HepG2 (cell line): ENCODE measurements at regions not wholly inside any gene's neighbourhood (a gene's known extent, or its start where the extent isn't known, plus 50 kb on each side); places are given as distances from the start of the nearest gene placed in this dataset.

Experiments used
- ATAC-seq: fragments of 200-7000 bp; cut with Tn5 transposase; 3 replicates; pipeline ENCODE4 v1.9.1; 2020; ENCODE audit warnings: mild to moderate bottlenecking, moderate library complexity
- BruUV-seq: library from RNA; stranded (reverse); fragments of 400-500 nt; replicated peaks from 2 replicates; lab custom pipeline; 2021; lab: Mats Ljungman, UMichigan
- CTCF ChIA-PET: fragments of 300-600 bp; formaldehyde crosslinking; extraction: SDS; loops from one replicate; lab custom pipeline; 2021; ENCODE audit warnings: low total read pairs, inconsistent platforms, low intra/inter-chr PET ratio; lab: Yijun Ruan, JAX
- POLR2A ChIA-PET: fragments of 350-600 bp; sonication (Branson Sonifier 250); formaldehyde crosslinking; loops from one replicate; lab custom pipeline; 2020; ENCODE audit warnings: antibody characterized with exemption, inconsistent platforms; lab: Yijun Ruan, JAX
- DNase-seq: peaks from one replicate; pipeline ENCODE4 v3.0.0-alpha.2; 2015; ENCODE audit warnings: low spot score
- FAIRE-seq: peaks from 3 replicates; lab custom pipeline; 2011; peaks lifted over from hg19 to GRCh38; lab: Jason Lieb, UNC
- H2AFZ ChIP-seq: one replicate; pipeline ENCODE4 v1.6.1; 2011; ENCODE audit warnings: low read length, inconsistent platforms
- H3K27ac ChIP-seq: fragments of 300-600 bp; 3 replicates; pipeline ENCODE4 v1.8.0; 2011; ENCODE audit warnings: mixed run types, mild to moderate bottlenecking, mixed read lengths, low read length, inconsistent platforms; ENCODE audit not compliant: insufficient read depth; ENCODE audit errors: extremely low read length
- H3K27me3 ChIP-seq, 2 experiments: fragments of 200-600 bp in 1 of 2; 2 replicates in 1 of 2; 3 replicates in 1 of 2; pipeline versions ENCODE4 v1.6.0 to v1.8.0; 2011; ENCODE audit warnings: low read length in 2 of 2, mild to moderate bottlenecking in 2 of 2, moderate library complexity in 2 of 2, inconsistent platforms in 1 of 2; ENCODE audit not compliant: insufficient read depth in 2 of 2, control insufficient read depth in 1 of 2
- H3K36me3 ChIP-seq, 2 experiments: fragments of 200-600 bp in 1 of 2; replicated peaks in 1 of 2; 2 replicates in 1 of 2; 3 replicates in 1 of 2; pipeline versions ENCODE4 v1.5.1 to v1.8.0; 2011; ENCODE audit warnings: low read length in 2 of 2, inconsistent platforms in 1 of 2; ENCODE audit not compliant: insufficient read depth in 2 of 2, control insufficient read depth in 1 of 2
- H3K4me1 ChIP-seq: 2 replicates; pipeline ENCODE4 v1.5.1; 2012; ENCODE audit warnings: low read length, inconsistent platforms; ENCODE audit not compliant: insufficient read depth
- H3K4me2 ChIP-seq: 2 replicates; pipeline ENCODE4 v1.6.0; 2011; ENCODE audit warnings: low read depth, low read length, inconsistent platforms
- H3K4me3 ChIP-seq, 3 experiments: fragments of 200-600 bp in 1 of 3; sonication (generic), shearing (Covaris generic) in 1 of 3; replicated peaks in 1 of 3; 2 replicates each; pipeline ENCODE4 v1.5.1; 2011 to 2016; ENCODE audit warnings: low read length in 3 of 3, inconsistent platforms in 2 of 3, low read depth in 2 of 3, mild to moderate bottlenecking in 2 of 3, control low read depth in 1 of 3, mixed read lengths in 1 of 3; ENCODE audit not compliant: insufficient read depth in 1 of 3
- H3K79me2 ChIP-seq: one replicate; pipeline ENCODE4 v1.6.1; 2011; ENCODE audit warnings: low read length, inconsistent platforms; ENCODE audit not compliant: insufficient read depth
- H3K9ac ChIP-seq: 2 replicates; pipeline ENCODE4 v1.6.0; 2011; ENCODE audit warnings: mild to moderate bottlenecking, low read depth, low read length, inconsistent platforms; ENCODE audit not compliant: insufficient read depth
- H3K9me3 ChIP-seq: 2 replicates; pipeline ENCODE4 v1.5.1; 2012; ENCODE audit warnings: mild to moderate bottlenecking, low read length
- H4K20me1 ChIP-seq: 2 replicates; pipeline ENCODE4 v1.6.0; 2011; ENCODE audit warnings: inconsistent platforms, mild to moderate bottlenecking, low read length, moderate library complexity; ENCODE audit not compliant: insufficient read depth
- ARID2 ChIP-seq: sonication (generic); formaldehyde crosslinking; IDR thresholded peaks from 2 replicates; pipeline ENCODE4 v1.8.1; 2022; ENCODE audit warnings: mild to moderate bottlenecking, missing genetic modification reagents, borderline replicate concordance
- ATM ChIP-seq: fragments of 450-650 bp; IDR thresholded peaks from 2 replicates; pipeline ENCODE4 v1.7.1; 2017; ENCODE audit warnings: mild to moderate bottlenecking, borderline replicate concordance
- CENPT ChIP-seq: sonication (generic); formaldehyde crosslinking; IDR thresholded peaks from 2 replicates; pipeline ENCODE4 v1.8.0; 2022; ENCODE audit warnings: low read depth, mild to moderate bottlenecking, moderate library complexity, missing genetic modification reagents
- GLI4 ChIP-seq: sonication (generic); formaldehyde crosslinking; IDR thresholded peaks from 2 replicates; pipeline ENCODE4 v1.5.1; 2020; ENCODE audit warnings: missing genetic modification reagents, mild to moderate bottlenecking, moderate library complexity, borderline replicate concordance
- HOXA3 ChIP-seq: sonication (generic); formaldehyde crosslinking; IDR thresholded peaks from 2 replicates; pipeline ENCODE4 v1.5.0; 2020; ENCODE audit warnings: missing genetic modification reagents
- KAT8 ChIP-seq: IDR thresholded peaks from 2 replicates; pipeline ENCODE4 v1.6.1; 2016; ENCODE audit warnings: missing genetic modification reagents, missing compliant biosample characterization
- NR1H2 ChIP-seq: sonication (generic); formaldehyde crosslinking; IDR thresholded peaks from 2 replicates; pipeline ENCODE4 v1.8.1; 2022; ENCODE audit warnings: low read depth, missing genetic modification reagents, borderline replicate concordance
- SIN3B ChIP-seq: fragments of 150-350 bp; IDR thresholded peaks from 2 replicates; pipeline ENCODE4 v1.6.1; 2014; ENCODE audit warnings: low read length
- SP4 ChIP-seq: sonication (generic); formaldehyde crosslinking; IDR thresholded peaks from 2 replicates; pipeline ENCODE4 v1.8.1; 2023; ENCODE audit warnings: mild to moderate bottlenecking, missing genetic modification reagents
- SRSF9 ChIP-seq: fragments of 200-400 bp; formaldehyde crosslinking; IDR thresholded peaks from 2 replicates; pipeline ENCODE4 v1.6.1; 2018; ENCODE audit warnings: borderline replicate concordance, mild to moderate bottlenecking, low read depth, low read length; ENCODE audit not compliant: insufficient read depth, poor library complexity, severe bottlenecking
- TBX3 ChIP-seq: fragments of 450-650 bp; IDR thresholded peaks from 2 replicates; pipeline ENCODE4 v1.6.1; 2017; ENCODE audit warnings: antibody characterized with exemption, mild to moderate bottlenecking, inconsistent platforms, borderline replicate concordance
- ZBTB8A ChIP-seq: sonication (generic); formaldehyde crosslinking; IDR thresholded peaks from 2 replicates; pipeline ENCODE4 v1.4.0; 2020; ENCODE audit warnings: mild to moderate bottlenecking, low read depth, missing genetic modification reagents, borderline replicate concordance
- ZFP1 ChIP-seq: IDR thresholded peaks from 2 replicates; pipeline ENCODE4 v1.6.1; 2016
- ZNF530 ChIP-seq: sonication (generic); formaldehyde crosslinking; IDR thresholded peaks from 2 replicates; pipeline ENCODE4 v1.5.0; 2020; ENCODE audit warnings: low read depth, mild to moderate bottlenecking, missing genetic modification reagents
- ZNF557 ChIP-seq: sonication (generic); formaldehyde crosslinking; IDR thresholded peaks from 2 replicates; pipeline ENCODE4 v1.4.0; 2020; ENCODE audit warnings: missing genetic modification reagents
- ZNF567 ChIP-seq: sonication (generic); formaldehyde crosslinking; IDR thresholded peaks from 2 replicates; pipeline ENCODE4 v1.8.1; 2023; ENCODE audit warnings: mild to moderate bottlenecking, missing genetic modification reagents, borderline replicate concordance
- ZNF574 ChIP-seq: sonication (generic); formaldehyde crosslinking; IDR thresholded peaks from 2 replicates; pipeline ENCODE4 v1.4.0; 2020; ENCODE audit warnings: missing genetic modification reagents
- ZNF619 ChIP-seq: sonication (generic); formaldehyde crosslinking; IDR thresholded peaks from 2 replicates; pipeline ENCODE4 v1.4.0; 2020; ENCODE audit warnings: mild to moderate bottlenecking, missing genetic modification reagents
- ZNF672 ChIP-seq: sonication (generic); formaldehyde crosslinking; IDR thresholded peaks from 2 replicates; pipeline ENCODE4 v1.8.1; 2022; ENCODE audit warnings: missing genetic modification reagents
- WGBS: methylation state at CpG from one replicate; pipeline ENCODE4 v1.1.6; 2017; ENCODE audit warnings: low lambda C conversion rate; 5-methylcytosine and 5-hydroxymethylcytosine counted together
- in situ Hi-C: cut with HindIII; loops from 2 replicates; pipeline ENCODE4 v1.10.0; 2017; ENCODE audit warnings: low pct_unique_long_range_greater_than_20kb; ENCODE audit not compliant: extremely low pct_ligation_motif_present
- intact Hi-C: fragments of 100-400 bp; cut with micrococcal nuclease; formaldehyde crosslinking; loops from one replicate; pipeline ENCODE4 v1.10.0; 2022; ENCODE audit not compliant: unreplicated experiment

GRCh38 chr5:133796186-133796585 lies 172.2 kb downstream of the C5orf15 start:
- H3K9ac ChIP-seq, result no peak overlapping the region
- intact Hi-C loops (no loop called here), in situ Hi-C loops (no loop called here)
- no peaks in the 10 kb centered on the region for H3K9me3 ChIP-seq
- peaks cover 0 to 17% of the 10 kb centered on the region in 2 experiments; a peak in 2 of 5 replicates for H3K27me3 ChIP-seq
- no peak overlapping the region for H3K4me3 ChIP-seq
- ATAC-seq (no peak), FAIRE-seq (no peak), DNase-seq (no peak)
- H3K79me2 ChIP-seq, result no peaks in the 10 kb centered on the region
- POLR2A ChIA-PET, result no interaction called here
- CTCF ChIA-PET, result no interaction called here
- no peaks in the 10 kb centered on the region for H4K20me1 ChIP-seq
- TF ChIP-seq NR1H2 (CRISPR knock-in tag) (no peak), ZBTB8A (CRISPR knock-in tag) (no peak), TBX3 (no peak), HOXA3 (CRISPR knock-in tag) (no peak), KAT8 (CRISPR knock-in tag) (no peak), SRSF9 (no peak), GLI4 (CRISPR knock-in tag) (no peak), ZNF567 (CRISPR knock-in tag) (no peak), ZNF530 (CRISPR knock-in tag) (no peak), SP4 (CRISPR knock-in tag) (no peak), CENPT (CRISPR knock-in tag) (no peak), ATM (no peak), ZNF672 (CRISPR knock-in tag) (no peak), ZFP1 (CRISPR knock-in tag) (no peak), ZNF574 (CRISPR knock-in tag) (no peak), ZNF557 (no peak), ARID2 (CRISPR knock-in tag) (no peak), ZNF619 (CRISPR knock-in tag) (no peak), SIN3B (no peak)
- no peaks in the 10 kb centered on the region for H3K4me1 ChIP-seq
- BruUV-seq, result no TSS peak
- H3K36me3 ChIP-seq, result no peaks in the 10 kb centered on the region
- WGBS, result 45% methylated on average over 5 of the region's 5 CpGs
- H2AFZ ChIP-seq, result no peak overlapping the region
- no peak overlapping the region for H3K4me2 ChIP-seq
- no peak overlapping the region for H3K27ac ChIP-seq
